Esophagus squamous epithelium (tissue), 5 donors: ENCODE measurements at regions not wholly inside any gene's neighbourhood (a gene's known extent, or its start where the extent isn't known, plus 50 kb on each side); places are given as distances from the start of the nearest gene placed in this dataset.

Experiments used
- DNase-seq: peaks from one replicate; lab custom pipeline; 2025; lab: John Stamatoyannopoulos, UW
- H3K27ac ChIP-seq, 4 donors: fragments of 200-600 bp; sonication (generic); one replicate each; pipeline ENCODE4 v1.5.1; 2016 to 2019; ENCODE audit warnings: mild to moderate bottlenecking in 1 of 4
- H3K27me3 ChIP-seq, 4 donors: fragments of 200-600 bp; sonication (generic); 1 replicate in 3 of 4; 2 replicates in 1 of 4; pipeline versions ENCODE4 v1.5.1 to v1.6.0; 2017 to 2021; ENCODE audit warnings: antibody characterized with exemption in 1 of 4
- H3K36me3 ChIP-seq, 3 donors: fragments of 200-600 bp; sonication (generic); one replicate each; pipeline ENCODE4 v1.5.1; 2016 to 2019
- H3K4me1 ChIP-seq, 3 donors: fragments of 200-600 bp; sonication (generic); one replicate each; pipeline ENCODE4 v1.5.1; 2017 to 2019
- H3K4me3 ChIP-seq, 4 donors: fragments of 200-600 bp; sonication (generic); 1 replicate in 3 of 4; 2 replicates in 1 of 4; pipeline ENCODE4 v1.5.1; 2016 to 2019; ENCODE audit warnings: mild to moderate bottlenecking in 2 of 4, moderate library complexity in 1 of 4
- H3K9me3 ChIP-seq, 3 donors: fragments of 200-600 bp; sonication (generic); one replicate each; pipeline ENCODE4 v1.5.1; 2016 to 2019
- CTCF ChIP-seq, 6 experiments: fragments of 450-650 bp in 4 of 6; fragments of 200-600 bp in 2 of 6; sonication (generic) in 2 of 6; IDR thresholded peaks; one replicate each; pipeline ENCODE4 v1.5.1; 2016 to 2019; ENCODE audit warnings: antibody characterized with exemption in 6 of 6, mild to moderate bottlenecking in 4 of 6, moderate library complexity in 4 of 6
- POLR2A ChIP-seq, 4 donors: fragments of 450-650 bp; IDR thresholded peaks; one replicate each; pipeline ENCODE4 v1.6.1; 2017; ENCODE audit warnings: antibody characterized with exemption in 4 of 4, mild to moderate bottlenecking in 4 of 4, moderate library complexity in 3 of 4
- WGBS, 2 donors: methylation state at CpG; one replicate each; pipeline ENCODE4 v1.1.5; 2018; 5-methylcytosine and 5-hydroxymethylcytosine counted together
- intact Hi-C: fragments of 100-400 bp; cut with DNase I; formaldehyde crosslinking; loops from one replicate; pipeline ENCODE4 v1.15.0; 2022
- donor health status: DM: yes; HTN: yes; CAD: no.

GRCh38 chr2:176772816-176773215, 439.8 kb upstream of the HNRNPA3 start:
- no peaks in the 10 kb centered on the region for H3K27me3 ChIP-seq
- H3K36me3 ChIP-seq, result no peaks in the 10 kb centered on the region
- DNase-seq, result no peak
- no peaks in the 10 kb centered on the region for H3K4me1 ChIP-seq
- TF ChIP-seq POLR2A (IDR thresholded peaks at IDR 0.05) (no peak), CTCF (IDR thresholded peaks at IDR 0.05) (no peak)
- WGBS, 2 donors, result 60 to 79% methylated on average over 2 of the region's 2 CpGs
- intact Hi-C loops, result no loop called here
- no peak overlapping the region for H3K27ac ChIP-seq
- H3K9me3 ChIP-seq, result no peaks in the 10 kb centered on the region
- no peak overlapping the region for H3K4me3 ChIP-seq

GRCh38 chr2:176774766-176775451, 437.7 kb upstream of the HNRNPA3 start:
- H3K36me3 ChIP-seq, result no peaks in the 10 kb centered on the region
- no peak for TF ChIP-seq POLR2A (IDR thresholded peaks at IDR 0.05)
- H3K27ac ChIP-seq, result no peak overlapping the region
- no peaks in the 10 kb centered on the region for H3K4me1 ChIP-seq
- DNase-seq, result no peak
- WGBS, 2 donors, result 59 to 74% methylated on average over 2 of the region's 2 CpGs
- intact Hi-C loops, result no loop called here
- no peaks in the 10 kb centered on the region for H3K9me3 ChIP-seq
- no peaks in the 10 kb centered on the region for H3K27me3 ChIP-seq
- no peak overlapping the region for H3K4me3 ChIP-seq

- no peak overlapping the region for H3K27ac ChIP-seq
- no peaks in the 10 kb centered on the region for H3K9me3 ChIP-seq
- no peaks in the 10 kb centered on the region for H3K36me3 ChIP-seq
- no peak for TF ChIP-seq POLR2A (IDR thresholded peaks at IDR 0.05)
- TF ChIP-seq CTCF (IDR thresholded peaks at IDR 0.05), result no peak
- H3K4me1 ChIP-seq, result no peaks in the 10 kb centered on the region
- no peak for DNase-seq
- no peaks in the 10 kb centered on the region for H3K27me3 ChIP-seq
- H3K4me3 ChIP-seq, result no peak overlapping the region
- intact Hi-C loops, result no loop called here
- WGBS, 2 donors, result 61 to 70% methylated on average over 3 of the region's 3 CpGs
These were observed 435.3 kb upstream of the HNRNPA3 start for GRCh38 chr2:176777262-176777661.

GRCh38 chr2:176779917-176780316, 432.7 kb upstream of the HNRNPA3 start:
- Histone ChIP-seq H3K4me3 (no peak overlapping the region), H3K36me3 (no peaks in the 10 kb centered on the region), H3K4me1 (no peaks in the 10 kb centered on the region), H3K27me3 (no peaks in the 10 kb centered on the region), H3K27ac (no peak overlapping the region), H3K9me3 (no peaks in the 10 kb centered on the region)
- 82% methylated on average over 4 of the region's 4 CpGs for WGBS, 2 donors
- TF ChIP-seq CTCF (IDR thresholded peaks at IDR 0.05) (no peak), POLR2A (IDR thresholded peaks at IDR 0.05) (no peak)
- no peak for DNase-seq
- intact Hi-C loops, result no loop called here

- Histone ChIP-seq H3K27me3 (no peaks in the 10 kb centered on the region), H3K4me1 (no peaks in the 10 kb centered on the region), H3K9me3 (no peaks in the 10 kb centered on the region), H3K36me3 (no peaks in the 10 kb centered on the region), H3K27ac (no peak overlapping the region), H3K4me3 (no peak overlapping the region)
- intact Hi-C loops, result no loop called here
- WGBS, 2 donors, result 72 to 80% methylated on average over 2 of the region's 2 CpGs
- TF ChIP-seq POLR2A (IDR thresholded peaks at IDR 0.05) (no peak), CTCF (IDR thresholded peaks at IDR 0.05) (no peak)
- DNase-seq, result no peak
These were observed 432.2 kb upstream of the HNRNPA3 start for GRCh38 chr2:176780348-176780747.
